SK-N-SH treated with all-trans-retinoic acid at 6 μM for 48 hours (cell line): ENCODE measurements at regions not wholly inside any gene's neighbourhood (a gene's known extent, or its start where the extent isn't known, plus 50 kb on each side); places are given as distances from the start of the nearest gene placed in this dataset.
"Not testable (repeated sequence)": the region's sequence is repeated elsewhere in the genome, so short reads cannot be mapped to it uniquely, and the experiment has no call there.

Experiments
- ARNTL ChIP-seq: fragments of 450-650 bp; formaldehyde crosslinking; IDR thresholded peaks from 2 replicates; pipeline ENCODE4 v1.5.0; 2020; ENCODE audit warnings: low read depth, mild to moderate bottlenecking, moderate library complexity, borderline replicate concordance
- CSDC2 ChIP-seq: fragments of 250-450 bp; sonication (Bioruptor Pico); IDR thresholded peaks from 2 replicates; pipeline ENCODE4 v1.5.0; 2020; ENCODE audit warnings: mild to moderate bottlenecking, moderate library complexity
- ESRRG ChIP-seq: fragments of 250-450 bp; sonication (Bioruptor Pico); IDR thresholded peaks from 2 replicates; pipeline ENCODE4 v1.6.1; 2021; ENCODE audit warnings: mild to moderate bottlenecking
- OSR1 ChIP-seq: fragments of 250-450 bp; sonication (Bioruptor Pico); IDR thresholded peaks from 2 replicates; pipeline ENCODE4 v1.8.0; 2022; ENCODE audit warnings: moderate library complexity, mild to moderate bottlenecking, inconsistent platforms
- PPARA ChIP-seq: fragments of 250-450 bp; sonication (Bioruptor Pico); IDR thresholded peaks from 2 replicates; pipeline ENCODE4 v1.5.0; 2020; ENCODE audit warnings: mild to moderate bottlenecking, borderline replicate concordance
- RARB ChIP-seq: fragments of 250-450 bp; sonication (Bioruptor Pico); IDR thresholded peaks from 2 replicates; pipeline ENCODE4 v1.8.0; 2021; ENCODE audit warnings: mild to moderate bottlenecking, moderate library complexity
- TCF4 ChIP-seq: fragments of 250-450 bp; sonication (Bioruptor Pico); IDR thresholded peaks from 2 replicates; pipeline ENCODE4 v1.8.0; 2021; ENCODE audit warnings: mild to moderate bottlenecking, moderate library complexity, borderline replicate concordance
- ZFP3 ChIP-seq: fragments of 250-450 bp; sonication (Bioruptor Pico); IDR thresholded peaks from 2 replicates; pipeline ENCODE4 v1.5.0; 2020; ENCODE audit warnings: mild to moderate bottlenecking, moderate library complexity
- ZFP30 ChIP-seq: fragments of 450-650 bp; formaldehyde crosslinking; IDR thresholded peaks from 2 replicates; pipeline ENCODE4 v1.5.0; 2022; ENCODE audit warnings: mild to moderate bottlenecking, moderate library complexity
- ZNF8 ChIP-seq: fragments of 450-650 bp; formaldehyde crosslinking; IDR thresholded peaks from 2 replicates; pipeline ENCODE4 v1.5.0; 2020; ENCODE audit warnings: mild to moderate bottlenecking, moderate library complexity
- TF ChIP-seq, protein P1 (sequence below): fragments of 250-450 bp; sonication (Bioruptor Pico); IDR thresholded peaks from 2 replicates; pipeline ENCODE4 v1.5.1; 2021; ENCODE audit warnings: mild to moderate bottlenecking, moderate library complexity
- TF ChIP-seq, protein P2 (sequence below): fragments of 250-450 bp; sonication (Bioruptor Pico); IDR thresholded peaks from 2 replicates; pipeline ENCODE4 v1.5.0; 2020; ENCODE audit warnings: mild to moderate bottlenecking, moderate library complexity
- TF ChIP-seq, protein P3 (sequence below): fragments of 250-450 bp; sonication (Bioruptor Pico); IDR thresholded peaks from 2 replicates; pipeline ENCODE4 v1.5.1; 2020; ENCODE audit warnings: low read depth, mild to moderate bottlenecking, moderate library complexity
- TF ChIP-seq, protein P4 (sequence below): fragments of 250-450 bp; sonication (Bioruptor Pico); IDR thresholded peaks from 2 replicates; pipeline ENCODE4 v1.8.0; 2020; ENCODE audit warnings: mild to moderate bottlenecking, moderate library complexity, borderline replicate concordance

DNA sequence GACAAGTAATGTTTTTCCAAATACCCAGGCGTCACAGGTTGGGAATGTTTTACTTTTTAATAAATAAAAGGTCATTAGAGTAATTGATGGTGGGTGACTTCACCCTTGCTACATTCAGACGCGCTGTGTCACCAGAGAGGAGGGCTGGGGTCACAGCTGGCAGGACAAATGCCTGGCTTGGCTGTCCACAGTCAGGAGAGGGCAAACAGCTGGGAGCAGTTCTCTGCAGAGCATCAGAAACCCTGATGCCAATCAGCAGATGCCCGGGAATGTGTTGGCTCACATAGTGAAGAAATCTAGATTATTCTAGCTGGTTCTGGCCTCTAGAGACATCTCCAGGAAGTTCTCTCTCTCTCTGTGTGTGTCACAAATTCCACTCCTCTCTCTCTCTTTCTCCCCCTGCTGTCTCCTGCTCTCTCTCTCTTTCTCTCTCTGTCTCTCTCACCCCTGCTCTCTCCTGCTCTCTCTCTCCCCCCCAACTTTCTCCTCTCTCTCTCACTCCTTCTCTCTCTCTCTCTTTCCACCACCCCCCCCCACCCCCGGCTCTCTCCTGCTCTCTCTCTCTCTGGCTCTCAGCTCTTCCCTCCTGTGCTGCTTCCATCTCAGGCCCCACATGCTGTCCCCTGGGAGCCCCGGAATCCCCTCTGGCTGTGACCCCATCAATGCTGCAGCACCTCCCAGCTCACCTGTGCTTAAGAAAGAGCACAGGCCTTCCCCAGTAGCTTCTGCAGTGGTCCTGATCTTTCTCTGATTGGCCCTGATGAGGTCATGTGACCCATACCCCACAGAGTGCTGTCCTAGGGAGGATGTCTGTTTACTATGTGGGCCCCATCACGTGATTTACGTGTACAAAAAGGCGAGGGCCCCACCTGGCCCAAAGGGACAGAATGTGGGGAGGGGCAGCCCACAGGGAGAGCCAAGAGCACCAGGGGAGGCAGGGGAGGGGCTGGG, 331.5 kb downstream of the ADGRD1 start:
- not testable (repeated sequence) for TF ChIP-seq ZFP30; ZNF8; ZFP3; ARNTL (CRISPR knock-in tag); CSDC2 (CRISPR knock-in tag); PPARA (CRISPR knock-in tag); RARB; ESRRG (CRISPR knock-in tag); OSR1; TCF4 (CRISPR knock-in tag)
- TF ChIP-seq, protein P1, sequence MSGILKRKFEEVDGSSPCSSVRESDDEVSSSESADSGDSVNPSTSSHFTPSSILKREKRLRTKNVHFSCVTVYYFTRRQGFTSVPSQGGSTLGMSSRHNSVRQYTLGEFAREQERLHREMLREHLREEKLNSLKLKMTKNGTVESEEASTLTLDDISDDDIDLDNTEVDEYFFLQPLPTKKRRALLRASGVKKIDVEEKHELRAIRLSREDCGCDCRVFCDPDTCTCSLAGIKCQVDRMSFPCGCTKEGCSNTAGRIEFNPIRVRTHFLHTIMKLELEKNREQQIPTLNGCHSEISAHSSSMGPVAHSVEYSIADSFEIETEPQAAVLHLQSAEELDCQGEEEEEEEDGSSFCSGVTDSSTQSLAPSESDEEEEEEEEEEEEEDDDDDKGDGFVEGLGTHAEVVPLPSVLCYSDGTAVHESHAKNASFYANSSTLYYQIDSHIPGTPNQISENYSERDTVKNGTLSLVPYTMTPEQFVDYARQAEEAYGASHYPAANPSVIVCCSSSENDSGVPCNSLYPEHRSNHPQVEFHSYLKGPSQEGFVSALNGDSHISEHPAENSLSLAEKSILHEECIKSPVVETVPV = not testable (repeated sequence)
- TF ChIP-seq, protein P2, sequence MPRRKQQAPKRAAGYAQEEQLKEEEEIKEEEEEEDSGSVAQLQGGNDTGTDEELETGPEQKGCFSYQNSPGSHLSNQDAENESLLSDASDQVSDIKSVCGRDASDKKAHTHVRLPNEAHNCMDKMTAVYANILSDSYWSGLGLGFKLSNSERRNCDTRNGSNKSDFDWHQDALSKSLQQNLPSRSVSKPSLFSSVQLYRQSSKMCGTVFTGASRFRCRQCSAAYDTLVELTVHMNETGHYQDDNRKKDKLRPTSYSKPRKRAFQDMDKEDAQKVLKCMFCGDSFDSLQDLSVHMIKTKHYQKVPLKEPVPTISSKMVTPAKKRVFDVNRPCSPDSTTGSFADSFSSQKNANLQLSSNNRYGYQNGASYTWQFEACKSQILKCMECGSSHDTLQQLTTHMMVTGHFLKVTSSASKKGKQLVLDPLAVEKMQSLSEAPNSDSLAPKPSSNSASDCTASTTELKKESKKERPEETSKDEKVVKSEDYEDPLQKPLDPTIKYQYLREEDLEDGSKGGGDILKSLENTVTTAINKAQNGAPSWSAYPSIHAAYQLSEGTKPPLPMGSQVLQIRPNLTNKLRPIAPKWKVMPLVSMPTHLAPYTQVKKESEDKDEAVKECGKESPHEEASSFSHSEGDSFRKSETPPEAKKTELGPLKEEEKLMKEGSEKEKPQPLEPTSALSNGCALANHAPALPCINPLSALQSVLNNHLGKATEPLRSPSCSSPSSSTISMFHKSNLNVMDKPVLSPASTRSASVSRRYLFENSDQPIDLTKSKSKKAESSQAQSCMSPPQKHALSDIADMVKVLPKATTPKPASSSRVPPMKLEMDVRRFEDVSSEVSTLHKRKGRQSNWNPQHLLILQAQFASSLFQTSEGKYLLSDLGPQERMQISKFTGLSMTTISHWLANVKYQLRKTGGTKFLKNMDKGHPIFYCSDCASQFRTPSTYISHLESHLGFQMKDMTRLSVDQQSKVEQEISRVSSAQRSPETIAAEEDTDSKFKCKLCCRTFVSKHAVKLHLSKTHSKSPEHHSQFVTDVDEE (CRISPR knock-in tag) = not testable (repeated sequence)
- TF ChIP-seq, protein P3, sequence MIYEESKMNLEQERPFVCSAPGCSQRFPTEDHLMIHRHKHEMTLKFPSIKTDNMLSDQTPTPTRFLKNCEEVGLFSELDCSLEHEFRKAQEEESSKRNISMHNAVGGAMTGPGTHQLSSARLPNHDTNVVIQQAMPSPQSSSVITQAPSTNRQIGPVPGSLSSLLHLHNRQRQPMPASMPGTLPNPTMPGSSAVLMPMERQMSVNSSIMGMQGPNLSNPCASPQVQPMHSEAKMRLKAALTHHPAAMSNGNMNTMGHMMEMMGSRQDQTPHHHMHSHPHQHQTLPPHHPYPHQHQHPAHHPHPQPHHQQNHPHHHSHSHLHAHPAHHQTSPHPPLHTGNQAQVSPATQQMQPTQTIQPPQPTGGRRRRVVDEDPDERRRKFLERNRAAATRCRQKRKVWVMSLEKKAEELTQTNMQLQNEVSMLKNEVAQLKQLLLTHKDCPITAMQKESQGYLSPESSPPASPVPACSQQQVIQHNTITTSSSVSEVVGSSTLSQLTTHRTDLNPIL (CRISPR knock-in tag) = not testable (repeated sequence)
- TF ChIP-seq, protein P4, sequence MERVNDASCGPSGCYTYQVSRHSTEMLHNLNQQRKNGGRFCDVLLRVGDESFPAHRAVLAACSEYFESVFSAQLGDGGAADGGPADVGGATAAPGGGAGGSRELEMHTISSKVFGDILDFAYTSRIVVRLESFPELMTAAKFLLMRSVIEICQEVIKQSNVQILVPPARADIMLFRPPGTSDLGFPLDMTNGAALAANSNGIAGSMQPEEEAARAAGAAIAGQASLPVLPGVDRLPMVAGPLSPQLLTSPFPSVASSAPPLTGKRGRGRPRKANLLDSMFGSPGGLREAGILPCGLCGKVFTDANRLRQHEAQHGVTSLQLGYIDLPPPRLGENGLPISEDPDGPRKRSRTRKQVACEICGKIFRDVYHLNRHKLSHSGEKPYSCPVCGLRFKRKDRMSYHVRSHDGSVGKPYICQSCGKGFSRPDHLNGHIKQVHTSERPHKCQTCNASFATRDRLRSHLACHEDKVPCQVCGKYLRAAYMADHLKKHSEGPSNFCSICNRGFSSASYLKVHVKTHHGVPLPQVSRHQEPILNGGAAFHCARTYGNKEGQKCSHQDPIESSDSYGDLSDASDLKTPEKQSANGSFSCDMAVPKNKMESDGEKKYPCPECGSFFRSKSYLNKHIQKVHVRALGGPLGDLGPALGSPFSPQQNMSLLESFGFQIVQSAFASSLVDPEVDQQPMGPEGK (CRISPR knock-in tag) = not testable (repeated sequence)
